Keratinocyte (primary cell): ENCODE measurements at regions not wholly inside any gene's neighbourhood (a gene's known extent, or its start where the extent isn't known, plus 50 kb on each side); places are given as distances from the start of the nearest gene placed in this dataset.
A peak's percentile ranks its signal among the peaks of the same experiment; 100 is the strongest.

Source experiments
- DNase-seq: peaks from one replicate; pipeline ENCODE4 v3.0.0-alpha.2; 2011; ENCODE audit warnings: low read depth, missing footprints, low spot score
- FAIRE-seq: peaks from 2 replicates; lab custom pipeline; 2011; peaks lifted over from hg19 to GRCh38; lab: Jason Lieb, UNC
- H2AFZ ChIP-seq: 2 replicates; pipeline ENCODE4 v1.6.0; 2012; ENCODE audit warnings: low read length, control low read depth, inconsistent platforms; ENCODE audit not compliant: control insufficient read depth
- H3K27ac ChIP-seq: 2 replicates; pipeline ENCODE4 v1.5.1; 2011; ENCODE audit warnings: low read length; ENCODE audit not compliant: control insufficient read depth, insufficient read depth
- H3K27me3 ChIP-seq: 3 replicates; pipeline ENCODE4 v1.6.0; 2011; ENCODE audit warnings: low read length; ENCODE audit not compliant: control insufficient read depth, insufficient read depth; ENCODE audit errors: extremely low read depth
- H3K36me3 ChIP-seq, 2 experiments: 2 replicates in 1 of 2; 3 replicates in 1 of 2; pipeline ENCODE4 v1.5.1; 2011; ENCODE audit warnings: low read length in 2 of 2, mild to moderate bottlenecking in 1 of 2; ENCODE audit not compliant: control insufficient read depth in 2 of 2, insufficient read depth in 2 of 2; ENCODE audit errors: extremely low read depth in 1 of 2
- H3K4me1 ChIP-seq: 3 replicates; pipeline ENCODE4 v1.5.1; 2011; ENCODE audit warnings: low read length; ENCODE audit not compliant: control insufficient read depth, insufficient read depth; ENCODE audit errors: extremely low read depth
- H3K4me2 ChIP-seq: 3 replicates; pipeline ENCODE4 v1.6.0; 2011; ENCODE audit warnings: low read depth, low read length; ENCODE audit not compliant: control insufficient read depth, insufficient read depth; ENCODE audit errors: extremely low read depth
- H3K4me3 ChIP-seq, 3 experiments: fragments of 200-600 bp in 1 of 3; sonication (generic) in 1 of 3; 2 replicates in 2 of 3; 3 replicates in 1 of 3; pipeline ENCODE4 v1.5.1; 2011 to 2016; ENCODE audit warnings: low read length in 3 of 3, mild to moderate bottlenecking in 3 of 3, control low read depth in 2 of 3, inconsistent platforms in 1 of 3, low read depth in 1 of 3, mixed read lengths in 1 of 3, mixed run types in 1 of 3, moderate library complexity in 1 of 3; ENCODE audit not compliant: control insufficient read depth in 2 of 3, insufficient read depth in 2 of 3; ENCODE audit errors: extremely low read depth in 1 of 3
- H3K79me2 ChIP-seq: 2 replicates; pipeline ENCODE4 v1.6.0; 2012; ENCODE audit warnings: low read length; ENCODE audit not compliant: control insufficient read depth, insufficient read depth
- H3K9ac ChIP-seq: 3 replicates; pipeline ENCODE4 v1.6.0; 2011; ENCODE audit warnings: low read length; ENCODE audit not compliant: control insufficient read depth, insufficient read depth; ENCODE audit errors: extremely low read depth
- H3K9me1 ChIP-seq: 3 replicates; pipeline ENCODE4 v1.6.0; 2011; ENCODE audit warnings: low read length; ENCODE audit not compliant: control insufficient read depth, insufficient read depth; ENCODE audit errors: extremely low read depth
- H3K9me3 ChIP-seq: 2 replicates; pipeline ENCODE4 v1.5.1; 2012; ENCODE audit warnings: low read depth, low read length; ENCODE audit not compliant: control insufficient read depth
- H4K20me1 ChIP-seq: 3 replicates; pipeline ENCODE4 v1.6.0; 2011; ENCODE audit warnings: low read length; ENCODE audit not compliant: control insufficient read depth, insufficient read depth; ENCODE audit errors: extremely low read depth
- EZH2 ChIP-seq: IDR thresholded peaks from one replicate; pipeline ENCODE4 v1.6.1; 2012; ENCODE audit warnings: inconsistent platforms, mild to moderate bottlenecking, low read length, moderate library complexity
- dilution Hi-C: fragments of 300-500 bp; cut with MboI; formaldehyde crosslinking; loops from one replicate; pipeline ENCODE4 v1.7.0; 2020; ENCODE audit warnings: low sequenced_read_pairs; ENCODE audit not compliant: extremely low pct_ligation_motif_present
- TF ChIP-seq, protein P1 (sequence below), 3 experiments: IDR thresholded peaks in 1 of 3; conservative IDR thresholded peaks in 1 of 3; optimal IDR thresholded peaks in 1 of 3; 2 replicates in 2 of 3; 3 replicates in 1 of 3; pipeline versions ENCODE3 to v1.5.1; 2011; ENCODE audit warnings: low read length in 3 of 3, mild to moderate bottlenecking in 3 of 3, moderate library complexity in 2 of 3, control low read depth in 1 of 3, inconsistent platforms in 1 of 3; ENCODE audit not compliant: insufficient read depth in 2 of 3; ENCODE audit errors: extremely low read depth in 1 of 3

DNA sequence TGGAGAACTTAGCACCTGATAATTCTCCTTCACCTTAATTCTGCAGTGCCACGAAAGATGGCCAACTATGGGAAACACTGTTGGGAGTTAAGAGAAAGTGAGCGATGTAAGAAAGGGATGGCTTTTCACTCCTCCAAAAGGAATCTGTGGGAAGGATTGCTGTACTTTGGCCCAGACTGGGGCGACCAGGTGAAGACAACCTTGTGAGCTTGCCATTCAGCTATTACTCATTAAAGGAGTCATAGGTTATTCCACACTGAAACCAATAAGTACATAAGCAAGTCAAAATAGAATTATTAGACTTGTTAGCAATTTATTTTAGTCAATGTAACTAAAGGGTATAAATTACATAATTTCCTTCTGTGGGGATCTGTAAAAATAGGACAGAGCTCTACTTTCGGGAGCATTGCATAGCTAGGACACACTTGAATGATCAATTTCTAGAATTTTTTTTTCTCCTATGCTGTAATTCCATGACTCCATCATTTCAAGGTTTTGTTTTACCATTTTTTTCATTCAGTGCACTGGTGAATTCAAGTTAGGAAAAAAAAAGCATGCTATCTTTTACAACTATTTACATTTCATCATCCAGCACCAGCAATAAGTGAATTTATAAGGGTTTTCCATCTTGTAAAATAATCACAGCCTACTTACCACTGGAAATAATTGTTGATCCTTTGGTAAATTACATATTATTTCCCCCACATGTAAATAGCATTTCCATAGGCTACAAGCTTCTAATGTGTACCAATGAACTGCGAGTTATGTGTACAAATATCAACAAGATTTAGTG, 231.7 kb downstream of the SIM1 start:
- H3K4me3 ChIP-seq = no peak overlapping the region
- H3K9me3 ChIP-seq = no peaks in the 10 kb centered on the region
- no peak for TF ChIP-seq EZH2
- peaks cover 25% of the 10 kb centered on the region for H3K4me1 ChIP-seq
- FAIRE-seq = peak; percentile 32
- H4K20me1 ChIP-seq = no peaks in the 10 kb centered on the region
- DNase-seq = no peak
- H2AFZ ChIP-seq = no peak overlapping the region
- H3K9ac ChIP-seq = no peak overlapping the region
- H3K4me2 ChIP-seq = no peak overlapping the region
- H3K27ac ChIP-seq = no peak overlapping the region
- no peaks in the 10 kb centered on the region for H3K79me2 ChIP-seq
- no peaks in the 10 kb centered on the region for H3K9me1 ChIP-seq
- H3K27me3 ChIP-seq = no peaks in the 10 kb centered on the region
- H3K36me3 ChIP-seq = no peaks in the 10 kb centered on the region
- dilution Hi-C loops = no loop called here

DNA sequence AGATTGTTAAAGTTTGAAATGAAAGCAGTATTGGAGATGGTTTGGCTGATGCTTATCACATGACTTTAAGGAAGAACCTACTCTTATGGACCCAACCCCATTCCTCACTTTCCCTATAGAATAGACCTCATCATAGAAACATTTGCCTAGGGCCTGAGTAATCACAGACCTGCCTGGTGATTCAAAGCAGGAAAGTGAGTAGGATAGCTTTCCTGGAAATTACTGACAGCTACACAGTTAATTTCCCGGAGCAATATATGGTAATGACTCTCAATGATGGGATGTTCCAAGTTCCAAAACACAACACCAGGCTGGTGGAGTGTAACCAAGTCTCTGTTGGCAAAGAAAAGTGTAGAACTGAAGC, 233.8 kb downstream of the SIM1 start:
- DNase-seq (peak; percentile 23), FAIRE-seq (peak; percentile 80)
- Histone ChIP-seq H3K9me1 (no peaks in the 10 kb centered on the region), H4K20me1 (no peaks in the 10 kb centered on the region), H3K79me2 (no peaks in the 10 kb centered on the region), H3K36me3 (no peaks in the 10 kb centered on the region), H3K27ac (peak overlapping the region; percentile 11), H3K4me1 (peaks cover 26% of the 10 kb centered on the region), H3K4me3 (no peak overlapping the region), H3K27me3 (no peaks in the 10 kb centered on the region), H3K9me3 (no peaks in the 10 kb centered on the region), H3K4me2 (peak overlapping the region; percentile 23), H3K9ac (no peak overlapping the region), H2AFZ (peak overlapping the region; percentile 27)
- dilution Hi-C loops = no loop called here
- TF ChIP-seq EZH2 = no peak
- TF ChIP-seq, protein P1, sequence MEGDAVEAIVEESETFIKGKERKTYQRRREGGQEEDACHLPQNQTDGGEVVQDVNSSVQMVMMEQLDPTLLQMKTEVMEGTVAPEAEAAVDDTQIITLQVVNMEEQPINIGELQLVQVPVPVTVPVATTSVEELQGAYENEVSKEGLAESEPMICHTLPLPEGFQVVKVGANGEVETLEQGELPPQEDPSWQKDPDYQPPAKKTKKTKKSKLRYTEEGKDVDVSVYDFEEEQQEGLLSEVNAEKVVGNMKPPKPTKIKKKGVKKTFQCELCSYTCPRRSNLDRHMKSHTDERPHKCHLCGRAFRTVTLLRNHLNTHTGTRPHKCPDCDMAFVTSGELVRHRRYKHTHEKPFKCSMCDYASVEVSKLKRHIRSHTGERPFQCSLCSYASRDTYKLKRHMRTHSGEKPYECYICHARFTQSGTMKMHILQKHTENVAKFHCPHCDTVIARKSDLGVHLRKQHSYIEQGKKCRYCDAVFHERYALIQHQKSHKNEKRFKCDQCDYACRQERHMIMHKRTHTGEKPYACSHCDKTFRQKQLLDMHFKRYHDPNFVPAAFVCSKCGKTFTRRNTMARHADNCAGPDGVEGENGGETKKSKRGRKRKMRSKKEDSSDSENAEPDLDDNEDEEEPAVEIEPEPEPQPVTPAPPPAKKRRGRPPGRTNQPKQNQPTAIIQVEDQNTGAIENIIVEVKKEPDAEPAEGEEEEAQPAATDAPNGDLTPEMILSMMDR (optimal IDR thresholded peaks at IDR 0.05 in 1 of 3, IDR thresholded peaks at IDR 0.05 in 1 of 3, conservative IDR thresholded peaks at IDR 0.05 in 1 of 3; ENCODE audit: extremely low read depth in 1 of 3, insufficient read depth in 2 of 3, low read length in 3 of 3) = no peak
